ENCODE measurements at regions not wholly inside any gene's neighbourhood (a gene's known extent, or its start where the extent isn't known, plus 50 kb on each side); places are given as distances from the start of the nearest gene placed in this dataset.

- no peak for TF ChIP-seq CTCF (conservative IDR thresholded peaks at IDR 0.05; ENCODE audit: low read depth, low read length)
- TF ChIP-seq EZH2 (IDR thresholded peaks at IDR 0.05; ENCODE audit: borderline replicate concordance, low read depth, low read length, poor library complexity, severe bottlenecking), result no peak
Observed at GRCh38 chr12:9337656-9338055, 129.5 kb upstream of the PZP start.

Data from A673 (cell line).